IMR-90 (cell line): ENCODE measurements at regions not wholly inside any gene's neighbourhood (a gene's known extent, or its start where the extent isn't known, plus 50 kb on each side); places are given as distances from the start of the nearest gene placed in this dataset.

Source experiments
- ATAC-seq: fragments of 200-7000 bp; cut with Tn5 transposase; 2 replicates; pipeline ENCODE4 v1.9.1; 2020; ENCODE audit warnings: low read depth, mild to moderate bottlenecking, moderate library complexity
- BruUV-seq: library from RNA; stranded (reverse); fragments of 400-500 nt; replicated peaks from 2 replicates; lab custom pipeline; 2021; lab: Mats Ljungman, UMichigan
- CTCF ChIA-PET: fragments of 300-600 bp; formaldehyde crosslinking; extraction: SDS; loops from one replicate; lab custom pipeline; 2021; ENCODE audit warnings: antibody characterized with exemption; lab: Yijun Ruan, JAX
- POLR2A ChIA-PET: fragments of 300-600 bp; sonication (Branson Sonifier 250); formaldehyde crosslinking; loops from one replicate; lab custom pipeline; 2022; ENCODE audit warnings: antibody characterized with exemption; ENCODE audit not compliant: unreplicated experiment; lab: Charles Lee
- DNase-seq: peaks from one replicate; pipeline ENCODE4 v3.0.0; 2013
- H2AFZ ChIP-seq: replicated peaks from 2 replicates; pipeline ENCODE3; 2013; ENCODE audit warnings: low read length, mild to moderate bottlenecking; ENCODE audit not compliant: poor library complexity
- H2AK5ac ChIP-seq: 2 replicates; pipeline ENCODE4 v1.6.1; 2013; ENCODE audit warnings: low read depth, low read length, inconsistent platforms
- H2AK9ac ChIP-seq: replicated peaks from 2 replicates; pipeline ENCODE3; 2013; ENCODE audit warnings: mild to moderate bottlenecking, low read depth, low read length, moderate library complexity; ENCODE audit not compliant: poor library complexity
- H2BK120ac ChIP-seq: 2 replicates; pipeline ENCODE4 v1.6.1; 2013; ENCODE audit warnings: low read depth, low read length, inconsistent platforms
- H2BK15ac ChIP-seq: 3 replicates; pipeline ENCODE4 v1.6.1; 2013; ENCODE audit warnings: low read depth, low read length, inconsistent platforms
- H2BK20ac ChIP-seq: 2 replicates; pipeline ENCODE4 v1.6.1; 2013; ENCODE audit warnings: low read depth, mild to moderate bottlenecking, inconsistent platforms, low read length, moderate library complexity
- H2BK5ac ChIP-seq: 2 replicates; pipeline ENCODE4 v1.6.1; 2013; ENCODE audit warnings: mild to moderate bottlenecking, low read depth, low read length, inconsistent platforms; ENCODE audit not compliant: poor library complexity, severe bottlenecking
- H3K14ac ChIP-seq: replicated peaks from 2 replicates; pipeline ENCODE4 v1.6.1; 2013; ENCODE audit warnings: low read depth, low read length, inconsistent platforms
- H3K18ac ChIP-seq: 2 replicates; pipeline ENCODE4 v1.6.1; 2013; ENCODE audit warnings: low read depth, low read length, control low read depth
- H3K23ac ChIP-seq: 2 replicates; pipeline ENCODE4 v1.6.1; 2013; ENCODE audit warnings: low read depth, low read length, inconsistent platforms
- H3K27ac ChIP-seq: 2 replicates; pipeline ENCODE4 v1.5.1; 2013; ENCODE audit warnings: mild to moderate bottlenecking, control low read depth, low read length; ENCODE audit not compliant: insufficient read depth
- H3K27me3 ChIP-seq: 2 replicates; pipeline ENCODE4 v1.6.1; 2013; ENCODE audit warnings: low read length; ENCODE audit not compliant: control insufficient read depth, insufficient read depth
- H3K36me3 ChIP-seq: 2 replicates; pipeline ENCODE4 v1.6.1; 2013; ENCODE audit warnings: low read length, mixed read lengths; ENCODE audit not compliant: control insufficient read depth, insufficient read depth
- H3K4ac ChIP-seq: 2 replicates; pipeline ENCODE4 v1.6.1; 2013; ENCODE audit warnings: low read depth, low read length, inconsistent platforms
- H3K4me1 ChIP-seq: 2 replicates; pipeline ENCODE4 v1.6.1; 2013; ENCODE audit warnings: low read length, mixed read lengths; ENCODE audit not compliant: control insufficient read depth, insufficient read depth
- H3K4me2 ChIP-seq: 2 replicates; pipeline ENCODE4 v1.6.1; 2013; ENCODE audit warnings: low read depth, mild to moderate bottlenecking, control low read depth, low read length, moderate library complexity
- H3K4me3 ChIP-seq: 2 replicates; pipeline ENCODE4 v1.5.1; 2013; ENCODE audit warnings: low read depth, mild to moderate bottlenecking, control low read depth, low read length, moderate library complexity; ENCODE audit not compliant: insufficient read depth
- H3K56ac ChIP-seq: 2 replicates; pipeline ENCODE4 v1.6.1; 2013; ENCODE audit warnings: low read length, inconsistent platforms; ENCODE audit not compliant: insufficient read depth; ENCODE audit errors: extremely low read depth
- H3K79me1 ChIP-seq, 2 experiments: 2 replicates each; pipeline ENCODE4 v1.6.1; 2013; ENCODE audit warnings: low read length in 2 of 2, inconsistent platforms in 1 of 2, low read depth in 1 of 2
- H3K9ac ChIP-seq: 2 replicates; pipeline ENCODE4 v1.6.1; 2013; ENCODE audit warnings: low read depth, low read length, control low read depth
- H3K9me1 ChIP-seq: 2 replicates; pipeline ENCODE4 v1.6.1; 2013; ENCODE audit warnings: low read length, inconsistent platforms; ENCODE audit not compliant: insufficient read depth
- H3K9me3 ChIP-seq: 2 replicates; pipeline ENCODE4 v1.6.1; 2013; ENCODE audit warnings: low read length; ENCODE audit not compliant: control insufficient read depth, insufficient read depth
- H4K20me1 ChIP-seq: 2 replicates; pipeline ENCODE4 v1.6.1; 2013; ENCODE audit warnings: low read length, inconsistent platforms; ENCODE audit not compliant: insufficient read depth
- H4K5ac ChIP-seq: 2 replicates; pipeline ENCODE4 v1.6.1; 2013; ENCODE audit warnings: mild to moderate bottlenecking, low read depth, low read length, control low read depth
- H4K8ac ChIP-seq, 2 experiments: 2 replicates each; pipeline ENCODE4 v1.6.1; 2013; ENCODE audit warnings: low read depth in 2 of 2, low read length in 2 of 2, control low read depth in 1 of 2, inconsistent platforms in 1 of 2
- H4K91ac ChIP-seq: 2 replicates; pipeline ENCODE4 v1.6.1; 2013; ENCODE audit warnings: low read depth, low read length, inconsistent platforms; ENCODE audit not compliant: insufficient read depth
- CEBPB ChIP-seq: IDR thresholded peaks from 2 replicates; pipeline ENCODE4 v1.6.1; 2012; ENCODE audit warnings: low read depth, low read length, improper control_type of control experiment
- CHD1 ChIP-seq: IDR thresholded peaks from 2 replicates; pipeline ENCODE4 v1.6.1; 2012; ENCODE audit warnings: low read depth, low read length, improper control_type of control experiment
- FOS ChIP-seq: fragments of 150-350 bp; IDR thresholded peaks from 2 replicates; pipeline ENCODE4 v1.6.1; 2016; ENCODE audit warnings: low read depth, low read length
- MAFK ChIP-seq: IDR thresholded peaks from 2 replicates; pipeline ENCODE4 v1.6.1; 2012; ENCODE audit warnings: low read depth, low read length, improper control_type of control experiment
- MAZ ChIP-seq: IDR thresholded peaks from 2 replicates; pipeline ENCODE4 v1.6.1; 2012; ENCODE audit warnings: low read depth, mild to moderate bottlenecking, low read length, improper control_type of control experiment, moderate library complexity, borderline replicate concordance
- MXI1 ChIP-seq: IDR thresholded peaks from 2 replicates; pipeline ENCODE4 v1.6.1; 2012; ENCODE audit warnings: low read depth, mild to moderate bottlenecking, low read length, moderate library complexity, borderline replicate concordance
- NFE2L2 ChIP-seq: fragments of 150-350 bp; IDR thresholded peaks from 2 replicates; pipeline ENCODE4 v1.6.1; 2016; ENCODE audit warnings: low read depth, mild to moderate bottlenecking, low read length
- RAD21 ChIP-seq: IDR thresholded peaks from 2 replicates; pipeline ENCODE4 v1.6.1; 2012; ENCODE audit warnings: low read length, improper control_type of control experiment
- WGBS, 2 experiments: methylation state at CpG; one replicate each; pipeline versions ENCODE4 v1.1.5 to v1.1.7; 2013; ENCODE audit warnings: missing lambda C conversion rate in 2 of 2; ENCODE audit not compliant: insufficient read length in 1 of 2; ENCODE audit errors: extremely low coverage in 2 of 2; 5-methylcytosine and 5-hydroxymethylcytosine counted together
- dilution Hi-C: fragments of 300-500 bp; cut with HindIII; formaldehyde crosslinking; loops from one replicate; pipeline ENCODE4 v1.14.3; 2018; ENCODE audit warnings: low sequenced_read_pairs; ENCODE audit not compliant: unreplicated experiment
- in situ Hi-C: fragments of 300-500 bp; cut with MboI; formaldehyde crosslinking; loops from 3 replicates; pipeline ENCODE4 v1.14.3; 2019; ENCODE audit warnings: low sequenced_read_pairs, inconsistent platforms, mixed read lengths
- intact Hi-C: fragments of 100-400 bp; cut with micrococcal nuclease; formaldehyde crosslinking; loops from 2 replicates; pipeline ENCODE4 v1.10.0; 2022
- TF ChIP-seq, protein P1 (sequence below): fragments of 150-350 bp; IDR thresholded peaks from 2 replicates; pipeline ENCODE4 v1.6.1; 2016; ENCODE audit warnings: low read depth, mild to moderate bottlenecking, low read length, moderate library complexity, borderline replicate concordance

DNA sequence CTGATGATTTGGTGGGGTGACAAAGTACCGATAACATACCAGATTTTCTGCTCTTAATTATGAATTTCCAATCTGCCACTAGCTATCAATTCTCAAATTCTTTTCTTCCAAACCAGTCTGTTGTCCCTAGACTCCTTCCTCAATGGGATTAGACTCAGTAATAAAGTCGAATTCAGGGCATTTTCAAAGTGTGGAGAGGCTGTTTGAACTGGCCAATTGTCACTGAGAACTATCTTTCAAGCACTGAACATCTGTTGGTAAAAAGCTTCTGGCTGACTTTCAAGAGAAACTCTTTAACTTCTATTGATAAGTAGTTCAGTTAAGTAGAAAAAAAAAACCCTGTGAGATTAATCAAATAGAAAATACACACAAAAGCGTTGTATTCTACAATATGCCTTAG, 108.9 kb downstream of the SAMD9 start (continued):
- TF ChIP-seq, protein P1, sequence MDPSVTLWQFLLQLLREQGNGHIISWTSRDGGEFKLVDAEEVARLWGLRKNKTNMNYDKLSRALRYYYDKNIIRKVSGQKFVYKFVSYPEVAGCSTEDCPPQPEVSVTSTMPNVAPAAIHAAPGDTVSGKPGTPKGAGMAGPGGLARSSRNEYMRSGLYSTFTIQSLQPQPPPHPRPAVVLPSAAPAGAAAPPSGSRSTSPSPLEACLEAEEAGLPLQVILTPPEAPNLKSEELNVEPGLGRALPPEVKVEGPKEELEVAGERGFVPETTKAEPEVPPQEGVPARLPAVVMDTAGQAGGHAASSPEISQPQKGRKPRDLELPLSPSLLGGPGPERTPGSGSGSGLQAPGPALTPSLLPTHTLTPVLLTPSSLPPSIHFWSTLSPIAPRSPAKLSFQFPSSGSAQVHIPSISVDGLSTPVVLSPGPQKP = no peak
- TF ChIP-seq MAZ = no peak
- no peak for TF ChIP-seq FOS
- no peak for TF ChIP-seq RAD21
- TF ChIP-seq CEBPB = no peak

DNA sequence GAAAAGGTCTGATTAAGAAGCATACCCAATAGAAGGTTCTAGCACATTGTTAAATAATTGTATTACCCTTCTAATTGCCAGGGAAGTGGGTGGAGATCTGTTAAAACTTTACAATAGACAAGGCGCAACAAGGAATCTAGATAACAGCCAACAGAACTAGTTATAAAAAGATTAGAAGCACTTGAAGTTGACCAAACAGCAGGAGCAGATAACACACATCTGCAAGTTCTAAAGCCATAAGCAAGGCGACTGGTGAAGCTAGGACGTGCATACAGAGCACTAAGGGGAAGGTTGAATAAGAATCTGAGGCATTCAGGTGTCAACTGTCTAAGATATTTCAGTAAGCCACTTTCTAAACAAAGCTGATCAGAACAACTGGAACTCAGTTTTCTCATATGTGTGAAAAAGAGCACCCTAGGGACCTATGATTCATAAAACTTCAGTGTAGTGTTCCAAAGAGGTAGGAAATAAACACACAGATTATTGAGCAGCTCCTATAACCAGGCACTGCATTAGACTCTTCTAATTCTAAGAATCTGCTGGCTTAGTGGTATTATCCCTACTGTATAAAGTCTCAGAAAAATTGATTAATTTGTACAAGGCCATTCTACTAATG, 111.2 kb downstream of the SAMD9 start:
- in situ Hi-C loops (no loop called here), intact Hi-C loops (no loop called here), dilution Hi-C loops (no loop called here)
- H3K27me3 ChIP-seq = no peaks in the 10 kb centered on the region
- 0 out of 3 replicates have a peak overlapping the region, but pooled peaks have one; percentile 26 for H2BK15ac ChIP-seq
- no TSS peak for BruUV-seq
- no peak overlapping the region for H3K23ac ChIP-seq
- H2AK9ac ChIP-seq = no peak overlapping the region
- no peak overlapping the region for H2BK20ac ChIP-seq
- H3K18ac ChIP-seq = no peak overlapping the region; the same call in 1 of the 2 replicates
- H4K20me1 ChIP-seq = no peaks in the 10 kb centered on the region
- H3K79me1 ChIP-seq = 0 out of 4 replicates have a peak, but pooled peaks cover 0 to 3% of the 10 kb centered on the region in 2 experiments
- no peak for DNase-seq
- no CpG with 5 or more reads among the region's 3 CpGs for WGBS, 2 experiments
- no peak overlapping the region for H3K27ac ChIP-seq
- no peak overlapping the region for H2BK120ac ChIP-seq
- no peak for TF ChIP-seq MXI1
- TF ChIP-seq NFE2L2 = no peak
- TF ChIP-seq MAFK = no peak
- TF ChIP-seq, protein P1 = no peak
- TF ChIP-seq CHD1 = no peak
- no peak for TF ChIP-seq CEBPB
- no peaks in the 10 kb centered on the region for H3K9me3 ChIP-seq
- 0 out of 2 replicates have a peak, but pooled peaks cover 3% of the 10 kb centered on the region for H3K9me1 ChIP-seq
- POLR2A ChIA-PET = no interaction called here
- H2AFZ ChIP-seq = no peak overlapping the region
- H3K9ac ChIP-seq = no peak overlapping the region
- no peak overlapping the region for H4K91ac ChIP-seq
- no peak overlapping the region for H4K8ac ChIP-seq
- no peak overlapping the region for H3K4me2 ChIP-seq
- no peak overlapping the region; the same call in 1 of the 2 replicates for H2AK5ac ChIP-seq
- CTCF ChIA-PET = no interaction called here
- no peaks in the 10 kb centered on the region for H3K36me3 ChIP-seq
- no peak overlapping the region for H3K56ac ChIP-seq
- no peak overlapping the region for H4K5ac ChIP-seq
- no peak for ATAC-seq
- H3K14ac ChIP-seq = no peak overlapping the region
- no peak overlapping the region for H2BK5ac ChIP-seq
- no peaks in the 10 kb centered on the region for H3K4me1 ChIP-seq
- H3K4me3 ChIP-seq = no peak overlapping the region
- no peak overlapping the region for H3K4ac ChIP-seq
